HuH-7.5 (cell line): ENCODE measurements at regions not wholly inside any gene's neighbourhood (a gene's known extent, or its start where the extent isn't known, plus 50 kb on each side); places are given as distances from the start of the nearest gene placed in this dataset.

Source experiments
- DNase-seq: peaks from one replicate; pipeline ENCODE4 v3.0.0; 2011; ENCODE audit warnings: low spot score

GRCh38 chr4:82031376-82031927 is 342.3 kb downstream of the HNRNPD start:
- DNase-seq, result no peak

GRCh38 chr4:82017680-82018079 is 356.1 kb downstream of the HNRNPD start:
- DNase-seq, result peak; percentile 4

- no peak for DNase-seq
These were observed 368.6 kb downstream of the HNRNPD start for GRCh38 chr4:82005158-82005557.

- DNase-seq, result no peak
These were observed 376.5 kb downstream of the HNRNPD start for GRCh38 chr4:81997313-81997712.

DNA sequence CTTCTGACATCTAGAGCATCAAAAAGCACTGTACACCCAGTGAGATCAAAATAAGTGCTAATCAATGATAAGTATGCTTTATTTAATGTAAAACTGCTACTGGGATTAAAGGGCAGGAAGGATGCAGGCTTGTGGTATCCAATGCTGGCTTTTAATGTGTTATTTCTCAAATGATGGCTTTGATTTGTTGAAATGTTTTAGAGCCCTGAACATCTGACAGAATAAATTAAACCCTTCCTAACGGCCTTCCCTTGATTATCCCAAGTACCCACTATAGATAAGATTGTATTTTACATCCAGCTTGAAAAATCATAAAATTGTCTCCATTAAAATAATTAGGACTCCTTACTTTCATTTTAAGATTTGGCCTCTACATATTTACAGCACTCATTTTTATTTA is 382.9 kb downstream of the HNRNPD start:
- no peak for DNase-seq

GRCh38 chr4:81990211-81990610 is 383.6 kb downstream of the HNRNPD start:
- DNase-seq, result no peak

- no peak for DNase-seq
These were observed 384.6 kb downstream of the HNRNPD start for GRCh38 chr4:81989202-81989601.

DNA sequence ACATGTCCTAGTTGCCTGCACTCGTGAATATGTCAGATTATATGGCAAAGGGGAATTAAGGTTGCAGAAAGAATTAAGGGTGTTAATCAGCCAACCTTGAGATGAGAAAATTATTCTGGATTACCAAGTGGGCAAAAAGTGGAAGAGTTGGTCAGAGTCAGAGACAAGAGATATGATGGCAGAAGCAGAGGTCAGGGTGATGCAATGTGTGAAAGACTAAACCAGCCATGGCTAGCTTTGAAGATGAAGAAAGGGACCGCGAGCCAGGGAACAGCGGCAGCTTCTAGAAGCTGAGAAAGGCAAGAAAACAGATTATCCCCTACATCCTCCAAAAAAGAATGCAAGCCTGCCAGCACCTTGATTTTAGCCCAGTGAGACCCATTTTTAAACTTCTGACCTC is 385.6 kb downstream of the HNRNPD start:
- no peak for DNase-seq

DNA sequence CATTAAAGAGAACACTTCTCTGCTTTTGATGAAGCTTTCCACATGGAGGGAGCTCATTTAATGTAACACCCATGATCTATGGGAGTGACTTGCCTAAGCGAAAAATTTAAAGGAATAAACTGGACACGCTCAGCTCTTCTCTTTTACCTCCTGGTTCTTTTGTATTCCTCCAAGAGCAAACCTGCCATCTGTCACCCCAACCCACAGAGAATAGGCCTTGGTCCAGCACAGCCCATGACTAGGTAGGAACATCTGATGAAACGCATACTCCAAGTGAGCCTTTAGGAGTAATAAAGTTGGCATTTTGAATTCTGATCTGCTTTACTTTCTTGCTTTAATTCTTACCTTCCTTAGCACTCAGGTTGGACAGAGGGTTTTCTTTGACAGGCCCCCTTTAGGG is 389.0 kb downstream of the HNRNPD start:
- DNase-seq, result no peak

- no peak for DNase-seq
These were observed 390.8 kb downstream of the HNRNPD start for GRCh38 chr4:81982846-81983540.

DNA sequence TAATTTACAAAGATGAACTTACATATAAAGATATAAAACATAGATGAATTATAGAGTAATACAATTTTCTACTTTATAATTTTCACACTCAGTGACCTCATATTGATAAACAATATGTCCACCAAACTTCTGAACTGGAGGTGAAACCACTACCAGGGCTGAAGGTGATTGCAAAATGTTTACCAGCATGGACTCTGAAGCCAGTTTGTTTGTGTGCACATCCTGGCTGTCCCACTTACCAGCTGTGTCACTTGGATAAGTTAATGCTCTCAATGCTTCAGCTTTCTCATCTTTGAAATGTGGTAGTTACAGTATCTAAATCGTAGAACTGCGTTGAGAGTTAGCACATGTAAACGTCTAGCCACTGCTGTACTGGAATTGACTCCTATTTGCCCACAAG is 392.6 kb downstream of the HNRNPD start:
- no peak for DNase-seq

- no peak for DNase-seq
These were observed 399.3 kb downstream of the HNRNPD start for GRCh38 chr4:81974523-81974922.

DNA sequence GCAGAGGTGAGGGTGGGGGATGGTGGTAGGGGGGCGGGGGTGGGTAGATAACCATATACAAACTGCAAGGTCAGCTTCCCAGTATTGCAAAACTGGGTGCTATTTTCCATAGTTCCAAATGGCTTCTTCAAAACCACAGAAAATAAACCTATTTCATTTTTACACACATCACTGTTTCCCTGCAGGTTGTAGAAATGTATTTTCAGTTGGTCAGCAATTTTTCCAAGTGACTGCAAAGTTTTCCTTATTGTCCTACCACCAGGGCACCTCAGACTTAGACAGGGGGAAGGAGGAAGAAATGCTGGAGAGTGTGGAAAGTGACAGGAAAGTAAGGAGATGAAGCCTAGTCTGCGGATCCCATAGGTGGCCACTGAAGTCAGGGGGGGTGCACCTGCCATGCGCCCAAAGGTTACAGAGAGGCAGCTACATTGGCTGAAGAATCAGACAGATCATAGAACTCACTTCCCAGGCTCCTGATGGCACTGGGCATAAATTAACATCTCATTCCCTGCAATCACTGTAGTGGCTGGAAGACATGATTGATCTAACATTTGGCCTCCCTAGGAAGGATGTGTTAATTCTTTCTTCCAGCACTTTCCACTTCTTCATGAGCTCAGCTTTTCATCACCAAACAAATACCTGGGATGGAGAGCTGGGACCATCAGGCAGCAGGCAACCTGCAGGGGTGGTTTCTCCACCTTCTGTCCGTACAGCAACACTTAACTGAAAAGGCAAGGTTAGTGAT is 402.0 kb downstream of the HNRNPD start:
- no peak for DNase-seq

DNA sequence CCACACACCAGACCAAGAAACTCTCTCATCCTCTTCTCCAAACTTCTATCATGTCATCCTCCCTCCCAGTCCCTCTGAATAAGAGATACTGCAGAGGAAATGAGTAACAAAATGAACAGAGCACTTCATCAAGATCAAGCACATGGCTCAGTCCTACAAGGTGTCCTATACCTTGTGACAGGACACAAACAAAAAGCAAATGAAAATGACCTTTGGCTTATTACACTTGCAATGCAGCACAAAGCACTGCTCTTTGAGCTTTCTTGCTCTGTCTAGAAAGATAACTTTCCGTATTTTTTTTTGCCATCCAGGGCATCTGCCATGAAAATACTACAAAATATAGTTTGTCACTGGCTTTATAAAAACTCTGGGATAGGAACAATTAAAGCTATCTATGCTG is 402.7 kb downstream of the HNRNPD start:
- no peak for DNase-seq

DNA sequence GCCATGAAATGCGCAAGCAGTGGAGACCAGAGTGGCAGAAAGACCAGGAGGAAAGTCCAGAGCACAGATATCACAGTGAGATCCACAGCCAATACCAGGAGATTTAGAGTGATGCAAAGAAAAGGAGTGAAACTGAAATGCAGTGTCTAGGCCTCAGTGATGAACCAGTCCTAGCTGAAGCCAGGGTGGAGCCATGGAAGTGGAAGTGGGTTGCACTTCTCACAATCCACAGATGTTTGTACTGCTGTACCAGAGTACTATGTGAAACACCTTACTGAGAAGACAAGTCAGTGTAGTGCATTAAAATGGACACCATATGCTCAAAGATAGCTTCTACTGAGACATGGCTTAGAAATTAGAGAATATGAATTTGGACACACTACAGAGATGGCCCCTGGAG is 403.3 kb downstream of the HNRNPD start:
- DNase-seq, result no peak

DNA sequence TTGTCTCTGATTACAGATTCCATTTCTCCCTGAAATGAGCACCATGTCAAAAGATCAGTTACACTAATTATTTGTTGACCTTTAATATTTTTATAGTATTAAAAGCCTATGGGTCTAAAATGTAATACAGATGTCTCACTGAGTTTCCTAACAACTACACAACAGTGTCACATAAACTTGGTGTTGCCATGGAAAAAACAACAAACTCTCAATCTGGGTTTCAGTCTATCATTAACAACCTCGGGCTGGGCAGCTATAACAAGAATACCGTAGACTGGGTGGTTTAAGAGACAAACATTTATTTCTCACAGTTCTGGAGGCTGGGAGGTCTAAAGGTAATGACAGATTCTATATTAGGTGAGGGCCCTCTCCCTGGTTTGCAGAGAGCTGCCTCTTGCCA is 407.1 kb downstream of the HNRNPD start:
- DNase-seq, result no peak

DNA sequence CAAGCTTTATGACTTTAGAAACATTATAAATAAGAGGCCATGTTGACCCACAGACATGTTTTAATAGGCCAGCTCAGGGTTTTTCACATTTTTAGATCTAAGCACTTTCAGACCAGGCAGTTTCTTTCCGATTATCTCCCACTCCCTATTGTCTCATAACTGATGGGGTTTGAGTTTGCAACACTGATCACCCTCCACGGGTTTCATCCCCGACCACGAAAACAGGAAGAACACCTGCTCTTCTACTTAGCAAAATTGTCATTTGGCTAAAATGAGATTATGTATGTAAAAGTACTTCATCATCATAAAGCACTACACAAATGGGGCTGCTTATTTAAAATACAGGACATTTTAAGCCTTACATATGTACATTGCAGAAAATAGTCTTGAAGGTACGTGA is 407.9 kb downstream of the HNRNPD start:
- no peak for DNase-seq

GRCh38 chr4:81965454-81965853 is 408.3 kb downstream of the HNRNPD start:
- no peak for DNase-seq

GRCh38 chr4:81963763-81964020 is 410.1 kb downstream of the HNRNPD start:
- no peak for DNase-seq

DNA sequence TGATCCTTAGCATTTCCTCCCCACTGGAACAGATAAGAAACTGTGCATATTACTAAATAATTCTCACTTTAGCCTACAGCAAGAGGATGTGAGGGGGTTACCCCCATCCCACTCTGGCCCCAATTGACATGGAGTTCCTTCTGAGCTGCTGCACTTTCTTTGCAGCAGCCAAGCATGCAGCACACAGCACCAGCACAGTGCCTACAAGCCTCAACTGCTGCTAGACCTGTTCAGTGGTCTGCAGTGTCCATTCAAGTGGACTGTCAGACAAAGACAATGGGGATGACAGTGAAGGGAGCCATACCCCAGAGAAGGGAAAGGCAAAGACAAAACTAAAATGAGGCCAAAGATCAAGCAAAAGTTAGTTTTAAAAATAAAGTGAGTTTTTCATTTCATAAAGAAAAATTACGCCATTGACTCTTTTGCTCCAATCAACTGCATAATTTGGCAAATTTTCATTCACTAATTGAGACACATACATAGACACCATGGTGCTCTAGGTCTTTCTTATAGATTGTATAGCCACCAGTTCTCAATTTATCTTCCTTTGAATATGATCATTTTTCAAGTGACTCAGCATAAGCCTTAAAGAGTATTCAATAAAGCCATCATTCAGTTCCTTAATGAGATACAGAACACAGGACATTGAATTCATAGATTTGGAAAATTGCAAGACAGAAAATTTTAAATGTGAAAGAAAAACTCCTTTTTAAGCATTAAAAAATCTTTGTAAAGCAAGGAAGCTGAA is 410.6 kb downstream of the HNRNPD start:
- no peak for DNase-seq

DNA sequence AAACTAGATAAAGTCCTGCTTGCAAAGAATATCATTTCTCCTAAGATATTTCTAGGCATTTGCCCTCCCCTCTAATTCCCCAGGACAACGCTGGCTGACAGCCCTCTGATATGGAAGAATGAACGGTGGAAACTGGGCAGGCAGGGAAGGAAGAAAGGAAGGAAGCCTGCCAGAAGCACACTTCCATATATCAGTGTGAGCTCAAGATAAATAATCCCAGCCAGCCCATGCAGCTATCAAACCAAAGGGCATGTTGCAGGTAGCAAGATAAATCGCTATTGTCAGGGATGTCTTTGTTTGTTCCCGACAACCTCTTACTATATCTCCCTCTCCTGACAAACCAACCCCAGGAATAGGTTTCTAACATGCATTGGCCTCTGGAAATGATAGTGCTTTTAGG is 412.8 kb downstream of the HNRNPD start:
- DNase-seq, result no peak

- no peak for DNase-seq
These were observed 419.5 kb downstream of the HNRNPD start for GRCh38 chr4:81954271-81954670.

DNA sequence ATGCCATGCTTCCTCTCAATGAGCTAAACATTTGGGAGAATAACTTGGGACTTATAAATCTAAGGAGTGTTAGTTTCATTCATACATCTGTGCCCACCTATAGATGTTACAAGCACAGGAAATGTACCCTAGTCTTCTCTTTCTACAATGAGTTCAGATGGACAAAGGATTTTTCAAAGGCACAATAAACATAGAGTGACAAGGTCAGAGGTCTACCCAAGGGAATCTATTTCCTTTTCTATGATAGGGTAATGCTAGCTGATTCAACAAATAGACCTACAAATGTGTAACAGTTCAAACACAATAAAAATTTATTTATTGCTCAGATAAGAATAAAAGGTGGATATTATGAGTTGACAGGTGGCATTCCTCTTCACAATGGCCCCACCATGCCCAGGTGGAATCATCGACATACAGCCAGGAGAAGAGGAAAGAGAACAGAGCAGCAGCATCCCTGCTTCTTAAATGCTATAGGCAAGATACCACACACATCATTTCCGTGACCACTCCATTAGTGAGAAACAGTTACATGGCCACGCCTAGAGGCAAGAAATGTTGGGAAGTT is 421.8 kb downstream of the HNRNPD start:
- DNase-seq, result no peak
